SK-N-SH (cell line): ENCODE measurements at regions not wholly inside any gene's neighbourhood (a gene's known extent, or its start where the extent isn't known, plus 50 kb on each side); places are given as distances from the start of the nearest gene placed in this dataset.
"Not testable (repeated sequence)": the region's sequence is repeated elsewhere in the genome, so short reads cannot be mapped to it uniquely, and the experiment has no call there.

ENCODE experiments used
- CTCF ChIA-PET: fragments of 300-600, 350-600 bp; formaldehyde crosslinking; extraction: SDS; loops from one replicate; lab custom pipeline; 2021; lab: Yijun Ruan, JAX
- POLR2A ChIA-PET: fragments of 350-600 bp; sonication (Branson Sonifier 250); formaldehyde crosslinking; extraction: SDS; loops from one replicate; lab custom pipeline; 2020; ENCODE audit warnings: antibody characterized with exemption, inconsistent platforms; lab: Yijun Ruan, JAX
- DNase-seq: peaks from one replicate; pipeline ENCODE4 v3.0.0; 2012
- H2AFZ ChIP-seq: fragments of 200-600 bp; sonication (generic); 2 replicates; pipeline ENCODE4 v1.8.1; 2016; ENCODE audit warnings: antibody characterized with exemption, mild to moderate bottlenecking, low read depth
- H3F3A ChIP-seq: fragments of 200-600 bp; sonication (generic); replicated peaks from 2 replicates; pipeline ENCODE3; 2016; ENCODE audit warnings: antibody characterized with exemption, mild to moderate bottlenecking; ENCODE audit not compliant: insufficient read depth
- H3K27ac ChIP-seq, 2 experiments: fragments of 200-500 bp in 1 of 2; fragments of 200-600 bp in 1 of 2; sonication (Bioruptor generic) in 1 of 2; sonication (generic), shearing (Covaris generic) in 1 of 2; 2 replicates each; pipeline versions ENCODE4 v1.5.1 to v1.6.1; 2014 to 2016; ENCODE audit warnings: low read depth in 2 of 2, inconsistent platforms in 1 of 2, low read length in 1 of 2, mild to moderate bottlenecking in 1 of 2, mixed read lengths in 1 of 2
- H3K27me3 ChIP-seq: fragments of 200-600 bp; sonication (generic), shearing (Covaris generic); 2 replicates; pipeline ENCODE4 v1.6.1; 2016; ENCODE audit warnings: mixed run types; ENCODE audit not compliant: insufficient read depth
- H3K36me3 ChIP-seq, 2 experiments: fragments of 200-500 bp in 1 of 2; fragments of 200-600 bp in 1 of 2; sonication (Bioruptor generic) in 1 of 2; sonication (generic) in 1 of 2; replicated peaks in 1 of 2; 2 replicates each; pipeline versions ENCODE3 to v1.5.1; 2014 to 2016; ENCODE audit warnings: low read length in 1 of 2, mild to moderate bottlenecking in 1 of 2; ENCODE audit not compliant: insufficient read depth in 2 of 2, control insufficient read depth in 1 of 2
- H3K4me1 ChIP-seq, 2 experiments: fragments of 200-500 bp in 1 of 2; fragments of 200-600 bp in 1 of 2; sonication (Bioruptor generic) in 1 of 2; sonication (generic), shearing (Covaris generic) in 1 of 2; 2 replicates each; pipeline versions ENCODE4 v1.5.1 to v1.6.1; 2014 to 2016; ENCODE audit warnings: low read depth in 1 of 2, low read length in 1 of 2, mixed run types in 1 of 2; ENCODE audit not compliant: insufficient read depth in 2 of 2, control insufficient read depth in 1 of 2
- H3K4me2 ChIP-seq: fragments of 200-600 bp; sonication (generic), shearing (Covaris generic); 2 replicates; pipeline ENCODE4 v1.6.1; 2017; ENCODE audit warnings: mixed run types
- H3K4me3 ChIP-seq, 2 experiments: fragments of 200-500 bp in 1 of 2; fragments of 200-600 bp in 1 of 2; sonication (Bioruptor generic) in 1 of 2; sonication (generic), shearing (Covaris generic) in 1 of 2; 2 replicates each; pipeline versions ENCODE4 v1.5.1 to v1.8.1; 2014 to 2016; ENCODE audit warnings: low read depth in 2 of 2, inconsistent platforms in 1 of 2, low read length in 1 of 2, mild to moderate bottlenecking in 1 of 2, mixed read lengths in 1 of 2, moderate library complexity in 1 of 2
- H3K79me2 ChIP-seq: fragments of 200-600 bp; sonication (generic); 2 replicates; pipeline ENCODE4 v1.8.1; 2017; ENCODE audit warnings: mild to moderate bottlenecking; ENCODE audit not compliant: insufficient read depth
- H3K9ac ChIP-seq: fragments of 200-600 bp; sonication (generic); 2 replicates; pipeline ENCODE4 v1.6.1; 2017; ENCODE audit warnings: mixed run types
- H3K9me2 ChIP-seq: fragments of 200-600 bp; sonication (generic); 2 replicates; pipeline ENCODE4 v1.6.1; 2017; ENCODE audit warnings: mixed run types
- H3K9me3 ChIP-seq: fragments of 200-600 bp; sonication (generic); 2 replicates; pipeline ENCODE4 v1.6.1; 2017; ENCODE audit warnings: mixed run types, mild to moderate bottlenecking, moderate library complexity
- H4K20me1 ChIP-seq: fragments of 200-600 bp; sonication (generic); 2 replicates; pipeline ENCODE4 v1.6.1; 2017; ENCODE audit warnings: mild to moderate bottlenecking, mixed run types; ENCODE audit not compliant: insufficient read depth
- CHD2 ChIP-seq: fragments of 150-350 bp; IDR thresholded peaks from 2 replicates; pipeline ENCODE4 v1.6.1; 2018; ENCODE audit warnings: low read length; ENCODE audit not compliant: partially characterized antibody
- ELF1 ChIP-seq: IDR thresholded peaks from 2 replicates; pipeline ENCODE4 v1.4.0; 2012
- EP300 ChIP-seq, 2 experiments: IDR thresholded peaks; 2 replicates each; pipeline versions ENCODE4 v1.4.0 to v1.6.1; 2012; ENCODE audit warnings: borderline replicate concordance in 1 of 2, low read depth in 1 of 2, low read length in 1 of 2
- FOSL2 ChIP-seq: IDR thresholded peaks from 2 replicates; pipeline ENCODE4 v1.4.0; 2012; ENCODE audit warnings: low read depth, mild to moderate bottlenecking, moderate library complexity, borderline replicate concordance
- FOXJ3 ChIP-seq: sonication (generic); formaldehyde crosslinking; IDR thresholded peaks from 2 replicates; pipeline ENCODE4 v1.5.1; 2020; ENCODE audit warnings: mild to moderate bottlenecking, missing genetic modification reagents
- FOXM1 ChIP-seq: IDR thresholded peaks from 2 replicates; pipeline ENCODE4 v1.4.0; 2012; ENCODE audit warnings: low read depth, mild to moderate bottlenecking
- GABPA ChIP-seq: IDR thresholded peaks from 2 replicates; pipeline ENCODE4 v1.4.0; 2012; ENCODE audit warnings: low read depth, mild to moderate bottlenecking
- GATA2 ChIP-seq: sonication (generic); formaldehyde crosslinking; IDR thresholded peaks from 2 replicates; pipeline ENCODE4 v1.5.0; 2020; ENCODE audit warnings: mild to moderate bottlenecking, missing genetic modification reagents
- JUND ChIP-seq: IDR thresholded peaks from 2 replicates; pipeline ENCODE4 v1.4.0; 2012
- MXI1 ChIP-seq: IDR thresholded peaks from 2 replicates; pipeline ENCODE4 v1.6.1; 2012; ENCODE audit warnings: mild to moderate bottlenecking, low read depth, low read length, improper control_type of control experiment
- PBX3 ChIP-seq: IDR thresholded peaks from 2 replicates; pipeline ENCODE4; 2012
- POLR2AphosphoS5 ChIP-seq: IDR thresholded peaks from 2 replicates; pipeline ENCODE4 v1.6.1; 2012; ENCODE audit warnings: low read depth, low read length
- RAD21 ChIP-seq: IDR thresholded peaks from 2 replicates; pipeline ENCODE4 v1.6.1; 2012; ENCODE audit warnings: mild to moderate bottlenecking, low read length
- REST ChIP-seq: IDR thresholded peaks from 2 replicates; pipeline ENCODE4 v1.6.1; 2012; ENCODE audit warnings: mild to moderate bottlenecking, low read depth, low read length, moderate library complexity
- SIN3A ChIP-seq: IDR thresholded peaks from 2 replicates; pipeline ENCODE4 v1.6.1; 2012; ENCODE audit warnings: low read depth, mild to moderate bottlenecking, low read length, moderate library complexity, borderline replicate concordance
- SMC3 ChIP-seq: IDR thresholded peaks from 2 replicates; pipeline ENCODE4 v1.6.1; 2012; ENCODE audit warnings: low read depth, low read length, improper control_type of control experiment
- TAF1 ChIP-seq: IDR thresholded peaks from 2 replicates; pipeline ENCODE4 v1.6.1; 2012; ENCODE audit warnings: low read depth, mild to moderate bottlenecking, low read length, moderate library complexity, borderline replicate concordance
- TCF12 ChIP-seq: IDR thresholded peaks from 2 replicates; pipeline ENCODE4 v1.4.0; 2012
- YY1 ChIP-seq: IDR thresholded peaks from 2 replicates; pipeline ENCODE4 v1.4.0; 2012; ENCODE audit warnings: low read depth, mild to moderate bottlenecking
- WGBS: methylation state at CpG from one replicate; pipeline ENCODE4 v1.1.6; 2017; ENCODE audit warnings: low lambda C conversion rate; 5-methylcytosine and 5-hydroxymethylcytosine counted together
- TF ChIP-seq, protein P1 (sequence below): fragments of 200-600 bp; sonication (generic); IDR thresholded peaks from 2 replicates; pipeline ENCODE4 v1.6.1; 2017; ENCODE audit warnings: antibody characterized with exemption, mild to moderate bottlenecking, moderate library complexity
- TF ChIP-seq, protein P2 (sequence below): IDR thresholded peaks from 2 replicates; pipeline ENCODE4 v1.4.0; 2012; ENCODE audit warnings: low read depth, borderline replicate concordance

DNA sequence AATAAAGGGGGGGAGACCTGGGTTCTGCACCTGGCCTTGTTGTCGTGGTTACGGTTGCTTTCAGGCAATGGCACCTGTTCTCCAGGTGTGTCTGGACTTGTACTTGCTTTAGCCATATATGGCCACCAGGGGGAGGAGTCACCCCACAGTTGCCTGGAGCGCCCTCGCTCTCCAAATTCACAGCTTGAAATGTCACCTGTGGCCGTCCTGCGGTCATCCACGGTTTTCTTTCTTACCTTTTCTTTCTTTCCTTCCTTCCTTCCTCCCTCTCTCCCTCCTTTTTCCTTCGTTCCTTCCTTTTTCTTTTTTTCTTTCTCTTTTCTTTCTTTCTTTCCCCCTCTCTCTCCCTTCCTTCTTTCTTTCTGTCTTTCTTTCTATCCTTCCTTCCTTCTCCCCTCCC is 157.2 kb upstream of the ZNF92 start:
- Histone ChIP-seq H3K4me2 (no peak overlapping the region), H3K4me3 (no peak overlapping the region)
- peak; percentile 20 for DNase-seq

GRCh38 chr7:65213260-65213659 is 160.4 kb upstream of the ZNF92 start:
- H3K79me2 ChIP-seq, H2AFZ ChIP-seq, H3K9me3 ChIP-seq, POLR2A ChIA-PET, H3K9ac ChIP-seq, H3K36me3 ChIP-seq, H3K9me2 ChIP-seq, H3K27ac ChIP-seq, H4K20me1 ChIP-seq, H3K27me3 ChIP-seq, H3K4me3 ChIP-seq, H3K4me2 ChIP-seq, DNase-seq, H3K4me1 ChIP-seq, CTCF ChIA-PET, H3F3A ChIP-seq: not testable (repeated sequence)
- 37% methylated on average over 1 of the region's 1 CpG for WGBS

More for the DNA sequence above, 157.2 kb upstream of the ZNF92 start:
- Histone ChIP-seq H3K9me2 (no peaks in the 10 kb centered on the region), H3K27ac (no peak overlapping the region), H3F3A (no peaks in the 10 kb centered on the region), H2AFZ (no peak overlapping the region), H3K79me2 (no peaks in the 10 kb centered on the region), H3K36me3 (no peaks in the 10 kb centered on the region), H4K20me1 (no peaks in the 10 kb centered on the region), H3K4me1 (no peaks in the 10 kb centered on the region), H3K9me3 (no peaks in the 10 kb centered on the region), H3K9ac (no peak overlapping the region), H3K27me3 (no peaks in the 10 kb centered on the region)
- TF ChIP-seq YY1: no peak
- TF ChIP-seq CHD2: no peak
- peak; percentile 90 for TF ChIP-seq RAD21
- no peak for TF ChIP-seq ELF1
- TF ChIP-seq MXI1: no peak
- TF ChIP-seq SIN3A: no peak
- TF ChIP-seq POLR2AphosphoS5: no peak
- TF ChIP-seq FOXJ3 (CRISPR knock-in tag): no peak
- TF ChIP-seq REST: no peak
- no peak for TF ChIP-seq EP300 (IDR thresholded peaks at IDR 0.05; ENCODE audit: borderline replicate concordance in 1 of 2, low read depth in 1 of 2, low read length in 1 of 2)
- TF ChIP-seq TAF1: no peak
- TF ChIP-seq, protein P1, sequence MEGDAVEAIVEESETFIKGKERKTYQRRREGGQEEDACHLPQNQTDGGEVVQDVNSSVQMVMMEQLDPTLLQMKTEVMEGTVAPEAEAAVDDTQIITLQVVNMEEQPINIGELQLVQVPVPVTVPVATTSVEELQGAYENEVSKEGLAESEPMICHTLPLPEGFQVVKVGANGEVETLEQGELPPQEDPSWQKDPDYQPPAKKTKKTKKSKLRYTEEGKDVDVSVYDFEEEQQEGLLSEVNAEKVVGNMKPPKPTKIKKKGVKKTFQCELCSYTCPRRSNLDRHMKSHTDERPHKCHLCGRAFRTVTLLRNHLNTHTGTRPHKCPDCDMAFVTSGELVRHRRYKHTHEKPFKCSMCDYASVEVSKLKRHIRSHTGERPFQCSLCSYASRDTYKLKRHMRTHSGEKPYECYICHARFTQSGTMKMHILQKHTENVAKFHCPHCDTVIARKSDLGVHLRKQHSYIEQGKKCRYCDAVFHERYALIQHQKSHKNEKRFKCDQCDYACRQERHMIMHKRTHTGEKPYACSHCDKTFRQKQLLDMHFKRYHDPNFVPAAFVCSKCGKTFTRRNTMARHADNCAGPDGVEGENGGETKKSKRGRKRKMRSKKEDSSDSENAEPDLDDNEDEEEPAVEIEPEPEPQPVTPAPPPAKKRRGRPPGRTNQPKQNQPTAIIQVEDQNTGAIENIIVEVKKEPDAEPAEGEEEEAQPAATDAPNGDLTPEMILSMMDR: peak; percentile 80
- no peak for TF ChIP-seq JUND
- TF ChIP-seq, protein P2, sequence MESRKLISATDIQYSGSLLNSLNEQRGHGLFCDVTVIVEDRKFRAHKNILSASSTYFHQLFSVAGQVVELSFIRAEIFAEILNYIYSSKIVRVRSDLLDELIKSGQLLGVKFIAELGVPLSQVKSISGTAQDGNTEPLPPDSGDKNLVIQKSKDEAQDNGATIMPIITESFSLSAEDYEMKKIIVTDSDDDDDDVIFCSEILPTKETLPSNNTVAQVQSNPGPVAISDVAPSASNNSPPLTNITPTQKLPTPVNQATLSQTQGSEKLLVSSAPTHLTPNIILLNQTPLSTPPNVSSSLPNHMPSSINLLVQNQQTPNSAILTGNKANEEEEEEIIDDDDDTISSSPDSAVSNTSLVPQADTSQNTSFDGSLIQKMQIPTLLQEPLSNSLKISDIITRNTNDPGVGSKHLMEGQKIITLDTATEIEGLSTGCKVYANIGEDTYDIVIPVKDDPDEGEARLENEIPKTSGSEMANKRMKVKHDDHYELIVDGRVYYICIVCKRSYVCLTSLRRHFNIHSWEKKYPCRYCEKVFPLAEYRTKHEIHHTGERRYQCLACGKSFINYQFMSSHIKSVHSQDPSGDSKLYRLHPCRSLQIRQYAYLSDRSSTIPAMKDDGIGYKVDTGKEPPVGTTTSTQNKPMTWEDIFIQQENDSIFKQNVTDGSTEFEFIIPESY: no peak
- no peak for TF ChIP-seq TCF12
- TF ChIP-seq PBX3: no peak
- no peak for TF ChIP-seq GABPA
- no peak for TF ChIP-seq FOXM1
- TF ChIP-seq FOSL2: no peak
- TF ChIP-seq GATA2 (CRISPR knock-in tag): no peak
- peak; percentile 89 for TF ChIP-seq SMC3
- ChIA-PET CTCF (interaction anchor here (0.6 to 7.7 kb wide), 38 partner anchors 9 to 506 kb away, joined by 3 to 181 read pairs (median 4); no protein-coding TSS in a partner anchor), POLR2A (no interaction called here)
- 13% methylated on average over 8 of the region's 8 CpGs for WGBS
